Fibroblast of villous mesenchyme (primary cell): ENCODE measurements at regions not wholly inside any gene's neighbourhood (a gene's known extent, or its start where the extent isn't known, plus 50 kb on each side); places are given as distances from the start of the nearest gene placed in this dataset.

Source experiments
- DNase-seq: peaks from one replicate; pipeline ENCODE4 v3.0.0-alpha.2; 2010; ENCODE audit warnings: low read depth
- H3K4me3 ChIP-seq: 2 replicates; pipeline ENCODE4 v1.5.1; 2011; ENCODE audit warnings: low read depth, mild to moderate bottlenecking, low read length
- CTCF ChIP-seq: IDR thresholded peaks from 2 replicates; pipeline ENCODE4 v1.5.1; 2012; ENCODE audit warnings: low read depth, mild to moderate bottlenecking, low read length; ENCODE audit not compliant: insufficient read depth

GRCh38 chr17:45653616-45654015 lies 130.5 kb upstream of the CRHR1 start:
- H3K4me3 ChIP-seq, result no peak overlapping the region
- no peak for TF ChIP-seq CTCF
- DNase-seq, result no peak

GRCh38 chr17:45656527-45657181 lies 127.5 kb upstream of the CRHR1 start:
- no peak overlapping the region for H3K4me3 ChIP-seq
- no peak for TF ChIP-seq CTCF
- DNase-seq, result no peak

GRCh38 chr17:45660474-45660873 lies 123.6 kb upstream of the CRHR1 start:
- no peak for TF ChIP-seq CTCF
- H3K4me3 ChIP-seq, result no peak overlapping the region
- DNase-seq, result no peak

- DNase-seq, result no peak
- no peak for TF ChIP-seq CTCF
- H3K4me3 ChIP-seq, result no peak overlapping the region
These were observed 121.7 kb upstream of the CRHR1 start for GRCh38 chr17:45662432-45662831.

- TF ChIP-seq CTCF, result no peak
- no peak for DNase-seq
- no peak overlapping the region for H3K4me3 ChIP-seq
These were observed 120.3 kb upstream of the CRHR1 start for GRCh38 chr17:45663772-45664171.

- no peak for DNase-seq
- no peak overlapping the region for H3K4me3 ChIP-seq
- no peak for TF ChIP-seq CTCF
These were observed 119.2 kb upstream of the CRHR1 start for GRCh38 chr17:45664921-45665320.

GRCh38 chr17:45666046-45666600 lies 118.0 kb upstream of the CRHR1 start:
- TF ChIP-seq CTCF, result no peak
- H3K4me3 ChIP-seq, result no peak overlapping the region
- no peak for DNase-seq
